GM18907 (cell line): ENCODE measurements at regions not wholly inside any gene's neighbourhood (a gene's known extent, or its start where the extent isn't known, plus 50 kb on each side); places are given as distances from the start of the nearest gene placed in this dataset.

Experiments used
- ATAC-seq: cut with Tn5 transposase; IDR thresholded peaks from one replicate; pipeline ENCODE4 v1.9.1; 2021; ENCODE audit warnings: mild to moderate bottlenecking, moderate library complexity; ENCODE audit not compliant: unreplicated experiment

DNA sequence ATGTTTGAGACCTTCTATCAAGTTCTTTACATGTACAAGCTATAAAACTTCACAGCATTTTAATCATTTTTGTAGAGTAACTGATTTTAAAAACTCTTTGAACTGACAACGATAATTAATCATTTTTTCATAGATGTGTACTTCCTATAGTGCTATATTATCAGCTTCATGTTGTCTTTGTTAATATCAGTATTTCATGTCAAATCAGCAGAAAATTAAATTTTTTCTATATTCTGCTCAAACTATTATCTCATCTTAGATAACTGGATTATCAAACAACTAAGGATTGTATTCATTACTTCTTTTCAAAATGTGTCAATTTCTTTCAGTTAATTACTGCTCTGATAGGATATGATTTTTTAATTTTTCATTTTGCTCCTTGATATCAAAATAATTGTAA is 214.6 kb upstream of the RGS18 start:
- ATAC-seq: no peak

DNA sequence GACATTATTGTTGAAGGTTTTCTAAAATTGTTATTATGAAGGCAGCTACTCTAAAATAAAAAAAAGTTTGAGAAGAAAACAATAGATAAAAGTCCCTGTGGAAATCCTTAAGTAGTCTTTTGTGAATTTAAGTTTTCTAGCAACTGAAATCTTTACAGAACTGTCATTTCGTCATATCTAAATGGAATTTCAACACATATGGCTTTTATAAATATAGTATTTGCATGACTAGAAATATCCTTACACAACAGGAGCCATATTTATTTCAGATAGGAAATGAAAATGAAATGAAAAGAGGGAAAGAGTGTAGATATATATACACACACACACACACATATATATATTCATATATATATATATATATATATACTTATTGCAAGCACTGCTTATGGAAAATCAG is 204.7 kb upstream of the RGS18 start:
- ATAC-seq: no peak

DNA sequence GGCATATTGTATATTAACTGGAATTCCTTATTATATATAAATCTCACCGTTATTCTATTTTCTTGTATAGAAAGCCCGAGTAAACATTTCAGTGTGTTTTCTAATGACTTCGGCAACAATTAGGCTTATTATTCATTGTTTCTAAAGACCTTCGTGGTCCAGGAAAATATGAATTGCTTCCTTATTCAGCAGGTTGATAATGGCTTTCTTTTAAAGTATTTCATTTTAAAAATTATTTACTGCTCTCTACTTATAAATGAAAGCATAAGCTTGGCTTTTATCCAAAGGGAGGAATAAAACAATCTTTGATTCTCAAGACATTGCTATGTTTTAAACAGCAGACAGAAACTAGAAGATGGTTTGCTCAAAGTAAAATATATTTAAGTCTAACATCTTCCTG is 198.4 kb upstream of the RGS18 start:
- no peak for ATAC-seq

DNA sequence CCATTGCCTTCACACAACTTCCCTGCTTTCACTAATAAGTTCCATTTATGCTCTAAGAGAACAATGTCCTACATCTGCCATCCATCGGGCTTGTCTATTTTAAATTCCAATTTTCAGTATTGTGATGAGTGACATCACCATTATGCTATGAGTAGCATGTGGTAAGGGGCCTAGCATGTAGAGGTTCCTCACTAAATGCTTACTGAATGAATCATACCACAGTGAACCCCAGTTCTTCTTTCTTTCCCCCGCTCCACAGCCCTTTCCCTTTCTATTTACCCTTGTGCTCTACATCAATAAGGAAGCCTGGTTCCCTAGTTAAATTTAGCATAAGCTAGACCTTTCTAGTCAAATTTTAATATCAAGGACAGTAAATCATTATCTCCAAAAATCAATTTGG is 195.0 kb upstream of the RGS18 start:
- ATAC-seq: no peak

DNA sequence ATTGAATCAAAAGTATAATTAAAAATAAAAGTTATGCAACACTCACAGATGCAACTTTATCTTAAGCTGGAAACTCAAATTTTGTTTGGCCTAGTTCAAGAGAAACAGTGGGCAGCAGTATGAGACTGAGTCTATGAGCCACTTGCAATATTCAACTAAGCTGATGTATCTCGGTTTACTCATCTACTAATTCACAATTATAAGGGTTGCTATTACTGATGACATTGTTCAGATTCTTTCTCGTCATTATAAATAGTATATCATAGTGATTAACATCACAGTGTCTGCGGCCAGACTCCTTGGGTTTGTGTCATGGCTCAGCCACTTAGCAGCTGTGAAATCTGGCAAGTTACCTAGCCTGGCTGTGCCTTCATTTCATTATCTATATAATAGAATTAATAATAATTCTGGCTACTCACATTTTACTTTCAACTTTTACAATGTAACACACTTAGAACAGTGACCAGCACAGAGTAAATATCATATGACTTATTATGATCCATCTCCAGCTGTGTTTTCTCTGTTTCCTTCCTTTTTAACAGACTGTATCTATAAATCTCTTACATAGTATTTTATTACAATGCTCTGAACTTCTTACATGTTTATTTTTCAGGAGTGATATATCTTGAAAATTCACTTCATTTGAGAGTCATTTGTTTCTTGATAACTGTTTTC is 194.3 kb upstream of the RGS18 start:
- no peak for ATAC-seq

DNA sequence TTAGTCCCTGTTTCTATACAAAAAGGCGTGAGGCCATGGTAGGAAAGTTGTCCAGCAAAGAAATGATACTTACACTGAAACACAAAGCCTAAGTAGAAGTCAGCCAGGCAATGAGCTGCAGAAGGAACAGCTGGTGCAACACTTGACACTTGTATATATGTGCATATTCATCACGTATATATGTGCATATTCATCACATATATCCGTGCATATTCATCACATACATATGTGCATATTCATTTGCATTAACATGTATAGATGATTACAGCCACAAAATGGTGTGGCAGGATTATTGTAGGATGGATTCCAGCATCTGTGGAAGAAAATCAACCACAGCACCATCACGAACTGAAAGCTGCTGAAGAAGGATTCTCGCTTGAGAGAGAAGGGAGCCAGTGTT is 189.0 kb upstream of the RGS18 start:
- ATAC-seq: no peak

DNA sequence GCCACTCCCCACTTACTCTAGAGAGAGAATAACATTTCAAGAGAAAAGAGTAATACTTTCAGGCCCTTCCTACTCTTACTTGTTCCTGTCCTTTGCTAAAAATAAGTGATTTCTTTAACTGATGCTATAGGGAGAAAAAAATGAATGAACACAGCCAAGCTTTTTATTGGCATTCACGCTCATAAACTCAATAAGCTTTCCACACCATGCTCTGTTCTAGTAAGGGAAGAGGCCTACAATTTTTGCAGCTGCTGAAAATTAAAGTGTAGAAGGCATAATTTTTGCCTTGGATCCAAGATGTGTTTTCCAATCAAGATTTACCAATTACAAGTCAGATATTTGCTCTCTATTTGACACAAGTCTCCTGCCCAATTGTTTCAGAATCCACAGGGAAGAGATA is 188.1 kb upstream of the RGS18 start:
- no peak for ATAC-seq

DNA sequence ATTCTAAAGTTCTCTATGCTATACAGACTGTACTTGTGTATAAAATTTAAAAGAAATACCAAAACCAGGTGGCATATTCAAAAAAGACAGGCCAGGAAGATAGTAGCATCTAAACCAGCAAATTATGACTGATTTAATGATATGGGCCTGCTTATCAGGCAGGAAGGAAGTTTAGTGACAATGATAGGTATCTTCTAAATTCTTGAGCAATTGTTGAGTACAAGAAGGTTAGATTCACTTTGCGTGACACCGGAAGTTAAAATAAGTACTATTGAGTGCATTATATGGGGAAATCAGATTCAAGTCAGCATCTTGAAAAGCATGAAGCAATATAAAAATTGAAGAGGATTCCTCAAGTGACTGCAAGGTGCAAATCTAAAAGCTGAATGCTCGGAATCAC is 186.8 kb upstream of the RGS18 start:
- no peak for ATAC-seq

DNA sequence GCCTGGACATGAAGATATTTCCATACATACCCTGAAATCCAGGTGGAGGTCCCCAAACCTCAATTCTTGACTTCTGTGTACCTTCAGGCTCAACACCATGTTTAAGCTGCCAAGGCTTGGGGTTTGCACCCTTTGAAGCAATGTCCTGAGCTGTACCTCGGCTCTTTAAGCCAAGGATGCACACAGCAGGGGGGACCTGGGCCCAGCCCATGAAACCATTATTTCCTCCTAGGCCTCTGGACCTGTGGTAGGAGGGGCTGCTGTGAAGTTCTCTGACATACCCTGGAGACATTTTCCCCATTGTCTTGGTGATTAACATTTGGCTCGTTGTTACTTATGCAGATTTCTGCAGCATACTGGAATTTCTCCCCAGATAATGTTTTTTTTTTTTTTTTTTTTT is 184.3 kb upstream of the RGS18 start:
- no peak for ATAC-seq

DNA sequence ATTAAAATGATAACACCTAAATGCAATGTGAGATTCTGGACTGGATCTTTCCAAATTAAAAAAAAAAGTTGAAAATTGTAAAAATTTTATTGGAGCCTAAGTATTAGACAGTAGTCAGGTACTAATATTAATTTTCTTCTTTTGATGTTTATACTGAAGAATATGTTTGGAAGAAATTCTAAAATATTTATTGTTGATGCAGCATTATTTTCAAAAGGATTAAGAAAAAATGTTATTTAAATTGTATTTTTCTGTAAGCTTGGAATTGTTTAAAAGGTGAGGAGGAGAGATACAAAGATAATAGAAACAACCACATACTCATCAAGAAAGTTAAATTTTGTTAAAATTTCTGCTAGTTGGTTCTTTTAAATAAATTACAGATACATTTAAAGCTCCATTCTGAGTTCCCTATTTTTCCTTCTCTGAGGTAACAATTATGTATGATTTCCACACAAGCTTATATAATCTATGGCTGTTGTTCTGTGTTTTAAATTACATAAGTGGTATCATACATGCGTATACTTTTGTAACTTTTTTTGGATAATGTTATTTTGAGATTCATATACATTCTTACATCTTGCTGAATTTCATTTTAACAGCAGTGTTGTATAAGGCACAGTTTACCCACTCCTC is 180.3 kb upstream of the RGS18 start:
- ATAC-seq: no peak

DNA sequence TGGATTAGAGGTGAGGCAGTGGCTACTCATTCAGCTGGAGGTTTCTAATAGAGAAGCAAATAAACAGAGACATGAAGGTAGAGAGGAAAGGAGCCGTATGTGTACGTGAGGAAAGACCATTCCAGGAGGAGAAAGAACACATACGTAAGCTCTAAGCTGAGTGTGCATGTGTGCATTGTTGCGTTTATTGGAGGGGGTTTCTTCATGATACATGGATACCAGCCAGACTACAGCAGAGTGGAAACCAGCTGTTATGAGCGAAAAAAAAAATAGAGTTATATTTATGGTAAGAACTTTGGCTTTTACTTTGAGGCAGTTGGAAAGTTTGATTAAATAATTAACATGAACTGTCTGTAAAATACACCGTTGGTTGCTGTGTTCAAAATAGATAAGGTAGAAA is 173.4 kb upstream of the RGS18 start:
- no peak for ATAC-seq

DNA sequence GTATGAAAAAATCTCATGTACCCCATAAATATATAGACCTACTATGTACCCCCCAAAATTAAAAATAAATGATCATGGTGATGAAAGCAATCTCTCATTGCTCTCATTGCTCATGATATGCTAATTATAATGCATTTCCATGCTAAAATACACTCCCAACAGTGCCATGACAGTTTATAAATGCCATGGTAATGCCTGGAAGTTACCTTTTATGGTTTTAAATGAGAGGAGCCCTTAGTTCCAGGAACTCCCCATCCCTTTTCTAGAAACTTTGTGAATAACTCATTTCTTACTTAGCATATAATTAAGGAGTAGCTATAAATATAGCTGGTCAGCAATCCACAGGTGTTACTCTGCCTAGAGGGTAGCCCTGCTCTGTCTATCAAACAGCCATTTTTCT is 166.1 kb upstream of the RGS18 start:
- ATAC-seq: no peak

DNA sequence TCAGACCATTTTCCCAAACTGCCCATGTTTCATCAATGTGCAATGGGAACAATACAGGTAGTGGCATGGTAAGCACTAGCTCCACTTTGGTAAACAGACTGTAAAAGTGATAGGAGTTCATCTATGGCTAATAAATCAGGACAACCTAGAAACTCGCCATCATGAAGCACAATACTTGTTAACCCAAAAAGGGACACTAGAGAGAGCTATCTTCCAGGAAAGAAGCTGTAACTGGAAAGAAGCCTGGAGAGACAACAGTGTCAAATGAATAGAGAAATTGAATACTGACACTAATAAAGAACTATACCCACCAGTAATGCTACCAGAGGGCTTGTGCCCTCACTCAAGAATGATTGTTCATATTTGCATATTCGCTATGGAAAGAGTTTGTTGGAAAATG is 164.7 kb upstream of the RGS18 start:
- no peak for ATAC-seq

DNA sequence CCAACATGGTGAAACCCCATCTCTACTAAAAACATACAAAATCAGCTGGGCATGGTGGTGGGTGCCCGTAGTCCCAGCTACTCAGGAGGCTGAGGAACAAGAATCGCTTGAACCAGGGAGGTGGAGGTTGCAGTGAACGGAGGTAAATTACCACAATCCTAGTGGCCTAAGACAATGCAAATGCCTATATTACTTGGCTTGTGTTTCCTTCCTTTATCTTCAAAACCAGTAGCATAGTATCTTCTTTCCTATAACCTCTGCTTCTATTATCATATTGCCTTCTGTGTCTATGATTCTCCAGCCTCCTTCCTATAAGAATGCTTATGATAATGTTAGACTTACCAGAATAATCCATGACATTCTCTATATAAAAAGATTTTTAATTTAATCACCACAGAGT is 156.2 kb upstream of the RGS18 start:
- no peak for ATAC-seq

DNA sequence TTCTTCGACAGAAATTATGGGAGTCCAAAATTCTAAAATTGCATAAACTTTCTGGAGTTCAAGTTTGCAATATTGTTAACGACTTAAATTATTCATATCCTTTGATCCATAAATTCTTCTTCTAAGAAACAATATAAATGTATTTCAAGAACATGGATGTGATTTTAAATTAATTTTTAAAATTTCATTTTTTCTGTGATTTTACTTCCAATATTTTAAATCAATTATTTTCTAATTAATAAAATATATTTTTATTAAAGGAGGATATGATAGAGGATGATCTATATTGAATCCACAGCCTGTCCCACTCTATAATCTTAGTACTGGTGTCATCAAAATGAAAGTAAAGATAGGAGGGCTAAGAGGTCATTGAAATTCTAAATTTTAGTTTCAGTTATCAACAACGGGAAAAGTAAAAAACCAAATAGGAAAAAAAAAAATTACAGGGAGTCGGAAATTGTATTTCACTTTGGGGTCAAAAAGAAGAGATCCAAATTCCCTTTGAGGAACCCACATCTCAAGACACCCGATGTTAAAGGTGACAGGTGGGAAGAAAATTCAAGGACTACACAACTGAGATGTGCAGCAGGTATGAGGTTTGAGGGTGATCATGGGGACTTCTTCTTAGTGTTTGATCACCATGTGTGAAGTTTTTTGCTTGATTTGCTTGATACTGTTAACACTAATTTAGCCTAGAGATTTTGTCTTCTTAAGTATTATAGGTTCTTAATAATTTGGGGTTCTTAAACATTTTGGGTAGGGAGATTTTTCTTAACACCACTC is 154.8 kb upstream of the RGS18 start:
- ATAC-seq: no peak

DNA sequence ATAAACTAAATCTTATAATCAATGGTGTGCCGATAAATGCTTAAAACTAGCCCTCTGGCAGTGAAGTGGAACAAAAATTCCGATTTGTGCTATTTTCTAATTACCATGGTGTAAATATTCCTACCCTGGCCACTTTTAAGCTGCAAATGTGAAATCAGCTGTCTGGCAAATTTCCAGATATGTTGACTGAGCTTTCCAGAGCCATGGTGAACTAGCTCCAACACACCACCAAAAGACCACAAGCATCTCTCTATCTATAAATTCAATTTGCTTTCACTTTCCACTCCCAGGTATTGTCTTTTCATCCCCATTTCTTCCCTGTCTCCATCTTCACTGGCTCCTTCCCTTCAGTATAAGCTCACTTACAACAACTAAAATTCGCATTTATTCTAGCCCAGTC is 152.3 kb upstream of the RGS18 start:
- ATAC-seq: no peak

DNA sequence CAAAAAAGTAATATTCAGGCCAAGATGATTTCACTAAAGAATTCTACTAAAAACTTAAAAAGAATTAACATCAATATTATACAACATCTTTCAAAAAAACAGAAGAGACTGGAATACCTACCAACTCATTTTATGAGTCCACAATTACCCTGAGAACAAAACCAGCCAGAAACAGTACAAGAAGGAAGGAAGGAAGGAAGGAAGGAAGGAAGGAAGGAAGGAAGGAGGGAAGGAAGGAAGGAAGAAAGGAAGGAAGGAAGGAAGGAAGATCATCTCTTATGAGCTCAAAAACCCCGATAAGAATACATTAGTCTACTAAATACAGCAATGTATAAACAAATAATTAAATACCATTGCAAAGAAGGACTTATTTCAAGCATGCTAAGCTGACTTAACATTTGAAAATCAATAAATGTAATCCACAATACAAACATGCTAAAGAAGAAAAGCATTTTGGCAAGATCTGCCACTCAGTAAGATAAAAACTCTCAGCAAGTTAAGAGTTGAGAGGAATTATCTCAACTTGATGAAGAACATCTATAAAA is 149.9 kb upstream of the RGS18 start:
- no peak for ATAC-seq

DNA sequence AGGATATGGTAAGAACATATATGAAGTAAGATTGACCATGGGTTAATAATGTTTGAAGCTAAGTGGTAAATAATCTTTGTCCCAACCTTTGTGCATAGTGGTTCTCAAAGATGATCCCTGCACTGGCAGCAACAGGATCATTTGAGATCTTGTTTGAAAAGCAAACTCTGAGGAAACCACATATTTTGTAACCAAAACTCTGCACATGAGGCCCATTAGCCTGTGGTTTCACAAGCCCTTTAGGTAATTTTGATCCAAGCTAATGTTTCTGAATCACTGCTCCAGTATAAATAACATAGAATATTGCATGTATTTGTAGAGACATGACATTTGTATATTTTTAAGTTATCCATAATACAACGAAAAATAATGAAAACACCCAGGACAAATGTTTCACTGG is 147.9 kb upstream of the RGS18 start:
- ATAC-seq: no peak

DNA sequence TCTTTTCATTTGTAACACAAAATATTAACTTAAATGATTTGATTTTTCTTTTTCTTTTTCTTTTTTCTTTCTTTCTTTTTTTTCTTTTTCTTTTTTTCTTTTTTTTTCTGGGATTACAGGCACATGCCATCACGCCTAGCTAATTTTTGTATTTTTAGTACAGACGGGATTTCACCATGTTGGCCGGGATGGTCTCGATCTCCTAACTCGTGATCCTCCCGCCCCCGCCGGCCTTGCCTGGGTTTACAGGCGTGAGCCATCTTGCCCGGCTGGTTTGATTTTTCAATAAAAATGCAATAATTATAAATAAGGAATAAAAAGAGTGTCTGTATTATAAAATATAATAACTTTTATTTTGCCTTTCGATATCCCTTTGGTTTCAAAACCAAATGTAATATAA is 146.7 kb upstream of the RGS18 start:
- no peak for ATAC-seq

DNA sequence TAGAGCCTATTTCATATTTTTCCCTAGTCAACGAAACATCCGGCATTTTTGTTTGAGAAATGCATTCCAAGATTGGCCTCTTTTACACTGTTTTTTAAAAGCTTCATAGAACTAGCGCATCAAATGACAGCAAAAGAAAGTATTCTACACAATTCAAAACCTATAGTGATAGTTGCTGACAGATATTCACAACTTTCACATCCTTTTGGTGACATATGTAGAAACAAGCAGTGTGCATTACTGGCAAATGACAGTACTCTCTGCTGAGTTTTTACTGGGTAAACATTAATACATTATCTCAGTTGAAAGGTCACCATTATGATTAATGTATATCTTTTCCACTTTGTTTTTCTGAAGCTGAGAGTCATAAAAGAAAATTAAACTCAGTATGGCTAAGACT is 135.4 kb upstream of the RGS18 start:
- ATAC-seq: no peak

DNA sequence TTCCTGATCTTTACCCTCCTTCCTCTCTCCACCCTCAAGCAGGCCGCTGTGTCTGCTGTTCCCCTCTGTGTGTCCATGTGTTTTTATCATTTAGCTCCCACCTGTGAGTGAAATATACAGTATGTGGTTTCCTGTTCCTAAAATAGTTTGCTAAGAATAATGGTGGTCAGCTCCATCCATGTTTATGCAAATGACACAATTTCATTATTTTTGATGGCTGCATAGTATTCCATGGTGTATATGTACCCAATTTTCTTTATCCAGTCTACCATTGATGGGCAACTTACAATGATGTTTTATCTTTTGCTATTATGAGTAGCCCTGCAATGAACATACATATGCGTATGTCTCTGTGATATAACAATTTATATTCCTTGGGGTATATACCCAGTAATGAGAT is 133.4 kb upstream of the RGS18 start:
- no peak for ATAC-seq

DNA sequence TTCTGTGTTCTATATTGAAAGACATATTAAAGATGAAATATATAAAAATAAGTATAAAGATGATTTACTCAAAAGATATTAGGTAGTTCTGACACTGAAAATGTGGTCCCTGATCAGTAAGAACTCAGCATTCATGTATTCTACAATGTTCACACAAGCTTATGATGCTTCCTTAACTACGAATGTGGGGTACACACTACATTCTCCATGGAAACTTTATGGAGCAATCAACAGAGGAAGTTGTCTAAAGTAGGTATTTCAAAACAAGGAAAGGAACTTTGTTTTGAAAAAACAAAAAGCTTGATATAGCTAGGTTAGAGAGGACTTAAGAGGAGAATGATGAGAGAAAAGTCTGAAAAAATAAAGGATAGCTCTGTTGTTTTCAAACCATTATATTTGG is 119.7 kb upstream of the RGS18 start:
- no peak for ATAC-seq
